ENCODE measurements at regions not wholly inside any gene's neighbourhood (a gene's known extent, or its start where the extent isn't known, plus 50 kb on each side); places are given as distances from the start of the nearest gene placed in this dataset.

DNA sequence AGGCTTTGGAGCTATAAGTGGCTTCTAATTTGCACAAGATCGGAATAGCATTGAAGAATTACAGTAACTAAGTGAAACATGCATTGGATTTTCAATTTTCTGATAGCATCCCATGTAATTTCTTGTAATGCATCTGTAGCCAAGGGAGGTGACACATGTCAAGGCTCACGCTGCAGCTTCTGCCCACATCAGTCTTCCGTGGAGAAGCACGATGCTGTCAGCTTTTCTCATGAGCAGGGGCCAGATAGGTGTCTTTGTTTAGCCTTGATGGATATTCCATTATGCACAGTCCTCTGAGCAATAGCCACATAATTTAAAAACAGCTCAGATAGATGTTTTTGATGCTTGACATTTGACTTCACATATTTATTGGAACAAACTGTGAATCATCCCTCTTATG, 1046.9 kb upstream of the EEF2KMT start:
- no peak overlapping the region for H3K4me3 ChIP-seq (ENCODE audit: low read depth, low read length)
- DNase-seq (ENCODE audit: low read depth) = no peak
- TF ChIP-seq MYC (IDR thresholded peaks at IDR 0.05; ENCODE audit: low read depth, low read length) = no peak
- TF ChIP-seq, protein P1, sequence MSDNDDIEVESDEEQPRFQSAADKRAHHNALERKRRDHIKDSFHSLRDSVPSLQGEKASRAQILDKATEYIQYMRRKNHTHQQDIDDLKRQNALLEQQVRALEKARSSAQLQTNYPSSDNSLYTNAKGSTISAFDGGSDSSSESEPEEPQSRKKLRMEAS (IDR thresholded peaks at IDR 0.05; ENCODE audit: low read depth, low read length) = no peak
- TF ChIP-seq, protein P2, sequence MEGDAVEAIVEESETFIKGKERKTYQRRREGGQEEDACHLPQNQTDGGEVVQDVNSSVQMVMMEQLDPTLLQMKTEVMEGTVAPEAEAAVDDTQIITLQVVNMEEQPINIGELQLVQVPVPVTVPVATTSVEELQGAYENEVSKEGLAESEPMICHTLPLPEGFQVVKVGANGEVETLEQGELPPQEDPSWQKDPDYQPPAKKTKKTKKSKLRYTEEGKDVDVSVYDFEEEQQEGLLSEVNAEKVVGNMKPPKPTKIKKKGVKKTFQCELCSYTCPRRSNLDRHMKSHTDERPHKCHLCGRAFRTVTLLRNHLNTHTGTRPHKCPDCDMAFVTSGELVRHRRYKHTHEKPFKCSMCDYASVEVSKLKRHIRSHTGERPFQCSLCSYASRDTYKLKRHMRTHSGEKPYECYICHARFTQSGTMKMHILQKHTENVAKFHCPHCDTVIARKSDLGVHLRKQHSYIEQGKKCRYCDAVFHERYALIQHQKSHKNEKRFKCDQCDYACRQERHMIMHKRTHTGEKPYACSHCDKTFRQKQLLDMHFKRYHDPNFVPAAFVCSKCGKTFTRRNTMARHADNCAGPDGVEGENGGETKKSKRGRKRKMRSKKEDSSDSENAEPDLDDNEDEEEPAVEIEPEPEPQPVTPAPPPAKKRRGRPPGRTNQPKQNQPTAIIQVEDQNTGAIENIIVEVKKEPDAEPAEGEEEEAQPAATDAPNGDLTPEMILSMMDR (IDR thresholded peaks at IDR 0.05; ENCODE audit: low read depth, low read length) = no peak
- no peak for TF ChIP-seq POLR2A (IDR thresholded peaks at IDR 0.05; ENCODE audit: extremely low read depth, insufficient read length)

DNA sequence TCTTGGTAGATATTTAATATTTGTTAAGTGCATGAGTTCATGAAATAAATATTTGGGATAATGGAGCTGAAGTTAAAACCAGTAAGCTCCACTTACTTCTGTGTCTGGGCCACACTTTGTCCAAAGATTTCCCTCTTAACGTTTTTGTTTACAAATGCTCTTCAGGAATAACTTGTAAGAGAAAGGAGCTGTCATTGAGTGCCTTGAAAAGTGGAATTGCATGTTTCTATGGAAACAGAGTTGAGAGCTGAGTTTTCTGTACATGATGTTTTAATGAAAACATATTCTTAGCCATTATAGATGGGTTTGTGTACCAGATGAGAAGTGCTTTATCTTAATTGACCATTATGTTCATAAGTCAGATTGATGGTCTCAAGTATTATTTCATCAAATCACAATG, 1045.4 kb upstream of the EEF2KMT start:
- TF ChIP-seq POLR2A (IDR thresholded peaks at IDR 0.05; ENCODE audit: extremely low read depth, insufficient read length) (no peak), MYC (IDR thresholded peaks at IDR 0.05; ENCODE audit: low read depth, low read length) (no peak)
- TF ChIP-seq, protein P1 (IDR thresholded peaks at IDR 0.05; ENCODE audit: low read depth, low read length) = no peak
- TF ChIP-seq, protein P2 (IDR thresholded peaks at IDR 0.05; ENCODE audit: low read depth, low read length) = no peak

DNA sequence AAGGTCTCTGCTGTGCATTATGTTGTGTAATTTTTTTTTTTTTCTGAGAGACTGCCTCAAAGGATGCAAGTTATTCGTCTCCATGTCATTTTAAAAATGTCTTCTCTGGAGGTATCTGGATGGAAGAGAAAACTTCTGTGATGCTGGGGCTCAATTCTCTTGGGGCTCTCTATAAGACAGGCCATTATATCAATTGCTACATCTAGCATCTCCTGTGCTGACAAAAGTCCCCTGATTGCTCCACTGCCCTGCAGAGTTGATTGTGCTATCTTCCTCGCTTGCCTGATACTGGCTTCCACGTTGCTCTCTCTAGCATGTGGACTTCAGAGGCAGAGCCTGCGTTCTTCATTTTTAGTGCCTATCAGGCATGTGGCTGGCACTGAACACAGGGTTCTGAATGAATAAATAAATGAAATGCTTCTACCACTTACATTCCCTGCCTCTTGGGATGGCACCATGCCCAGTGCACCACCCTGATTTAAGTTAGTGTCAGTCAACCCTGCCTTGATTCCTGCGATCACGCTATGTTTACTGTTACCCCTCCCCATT, 1035.5 kb upstream of the EEF2KMT start:
- no peak for DNase-seq (ENCODE audit: low read depth)
- no peak overlapping the region for H3K4me3 ChIP-seq (ENCODE audit: low read depth, low read length)
- TF ChIP-seq MYC (IDR thresholded peaks at IDR 0.05; ENCODE audit: low read depth, low read length) = no peak

More for the DNA sequence above, 1045.4 kb upstream of the EEF2KMT start:
- H3K4me3 ChIP-seq (ENCODE audit: low read depth, low read length) = no peak overlapping the region
- DNase-seq (ENCODE audit: low read depth) = no peak

DNA sequence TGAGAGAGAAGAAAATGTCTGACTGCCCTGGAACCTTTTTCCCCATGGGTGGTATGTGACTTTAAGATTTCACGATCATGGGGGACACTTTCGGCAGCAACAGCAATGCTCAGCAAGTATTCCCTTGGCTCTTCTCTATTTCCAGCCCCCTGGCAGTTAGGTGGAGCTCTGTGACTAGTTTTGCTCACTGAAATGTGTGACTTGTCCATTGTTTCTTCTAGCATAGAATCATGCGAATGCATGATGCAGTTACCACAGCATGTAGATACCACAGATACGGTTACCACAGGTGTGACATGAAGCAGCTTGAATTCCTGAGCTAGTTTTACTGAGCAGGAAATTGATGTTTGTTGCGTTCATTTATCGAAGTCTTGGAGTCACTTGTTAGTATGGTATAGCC, 1034.5 kb upstream of the EEF2KMT start:
- no peak for DNase-seq (ENCODE audit: low read depth)
- no peak for TF ChIP-seq MYC (IDR thresholded peaks at IDR 0.05; ENCODE audit: low read depth, low read length)

DNA sequence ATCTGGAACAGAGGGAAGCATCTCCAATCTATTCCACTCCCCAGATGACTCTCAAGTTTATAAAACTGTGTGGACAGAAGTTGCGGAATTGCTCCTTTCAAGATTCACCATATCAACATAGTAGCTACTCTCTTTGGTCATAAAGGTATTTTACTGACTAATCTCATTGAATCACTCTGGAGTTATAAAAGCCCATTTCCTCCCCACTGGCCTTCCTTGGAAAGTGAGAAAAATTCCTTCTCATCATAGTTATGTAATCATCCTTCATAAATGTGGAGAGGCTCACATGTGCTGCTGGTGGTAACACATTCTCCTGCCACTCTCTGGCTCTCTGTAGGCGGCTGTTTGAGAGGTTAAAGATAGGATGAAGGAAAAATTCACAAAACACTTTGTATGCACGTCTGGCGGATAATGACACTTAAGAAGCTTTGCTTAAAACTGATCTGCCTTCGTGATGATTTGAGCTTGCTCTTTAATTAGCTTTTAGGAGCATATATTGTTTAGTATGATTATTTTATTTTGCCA, 1034.0 kb upstream of the EEF2KMT start:
- TF ChIP-seq, protein P1 (IDR thresholded peaks at IDR 0.05; ENCODE audit: low read depth, low read length) = no peak
- TF ChIP-seq MYC (IDR thresholded peaks at IDR 0.05; ENCODE audit: low read depth, low read length) (no peak), POLR2A (IDR thresholded peaks at IDR 0.05; ENCODE audit: extremely low read depth, insufficient read length) (no peak)
- TF ChIP-seq, protein P2 (IDR thresholded peaks at IDR 0.05; ENCODE audit: low read depth, low read length) = no peak
- H3K4me3 ChIP-seq (ENCODE audit: low read depth, low read length) = no peak overlapping the region
- no peak for DNase-seq (ENCODE audit: low read depth)

More for the DNA sequence above, 1034.5 kb upstream of the EEF2KMT start:
- no peak overlapping the region for H3K4me3 ChIP-seq (ENCODE audit: low read depth, low read length)

DNA sequence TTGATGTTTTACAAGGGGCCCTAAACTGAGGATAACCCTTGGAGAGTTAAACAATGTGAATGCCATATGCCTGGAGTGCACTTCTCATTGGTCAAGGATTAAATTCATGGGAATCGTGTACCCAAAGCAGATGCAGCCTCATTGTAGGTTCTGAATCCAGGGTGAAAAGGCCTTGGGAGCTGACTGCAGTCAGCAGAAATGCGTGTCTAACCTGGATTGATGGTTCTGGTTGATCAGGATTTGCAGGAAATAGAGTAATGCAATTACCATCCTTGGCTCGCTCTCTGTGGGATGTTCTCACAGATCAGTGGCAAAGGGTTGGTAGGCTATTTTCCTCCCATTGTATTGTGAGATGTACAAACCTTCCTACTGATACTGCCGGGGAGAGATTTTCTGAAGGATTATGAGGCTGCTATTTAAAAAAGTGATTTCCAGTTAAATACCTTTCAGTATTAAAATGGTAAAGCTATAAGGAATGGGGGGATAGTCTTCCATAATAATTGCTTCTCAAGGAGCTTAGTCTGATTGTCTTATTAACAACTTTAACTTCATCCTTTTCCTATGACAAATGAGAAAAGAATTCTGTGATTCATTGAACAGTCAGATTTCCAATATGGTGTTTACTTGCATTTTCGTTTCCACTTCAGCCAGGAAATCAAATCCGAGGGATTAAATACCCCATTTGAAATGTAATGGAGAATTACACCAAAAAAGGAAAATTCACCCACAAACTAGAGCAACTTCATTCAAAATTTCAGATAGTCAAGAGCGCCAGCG, 1028.1 kb upstream of the EEF2KMT start:
- H3K4me3 ChIP-seq (ENCODE audit: low read depth, low read length) = no peak overlapping the region
- TF ChIP-seq POLR2A (IDR thresholded peaks at IDR 0.05; ENCODE audit: extremely low read depth, insufficient read length) (no peak), MYC (IDR thresholded peaks at IDR 0.05; ENCODE audit: low read depth, low read length) (no peak)
- TF ChIP-seq, protein P1 (IDR thresholded peaks at IDR 0.05; ENCODE audit: low read depth, low read length) = no peak
- TF ChIP-seq, protein P2 (IDR thresholded peaks at IDR 0.05; ENCODE audit: low read depth, low read length) = no peak
- DNase-seq (ENCODE audit: low read depth) = no peak
